ENCODE measurements at regions not wholly inside any gene's neighbourhood (a gene's known extent, or its start where the extent isn't known, plus 50 kb on each side); places are given as distances from the start of the nearest gene placed in this dataset.
A peak's percentile ranks its signal among the peaks of the same experiment; 100 is the strongest.

DNA sequence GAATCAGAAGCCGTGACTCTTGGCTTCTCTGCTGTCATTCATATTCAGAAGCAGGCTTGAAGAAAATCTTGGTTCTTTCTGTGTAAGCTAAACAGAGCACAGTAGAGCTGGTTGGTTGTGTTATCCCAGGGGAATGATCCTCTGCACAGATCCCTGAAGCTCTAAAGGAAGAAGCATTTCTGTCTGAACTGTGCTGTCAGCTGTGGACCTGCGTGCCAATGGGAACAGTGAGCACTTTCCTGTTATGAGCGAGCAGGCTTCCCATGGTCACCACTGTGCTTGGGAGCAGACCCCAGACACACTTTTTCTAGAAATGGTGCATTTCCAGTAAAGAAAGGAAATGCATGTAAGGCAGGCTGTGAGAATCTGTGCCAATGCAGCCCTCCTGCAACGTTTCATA lies 490.2 kb downstream of the EPM2A start:
- TF ChIP-seq, protein P1, sequence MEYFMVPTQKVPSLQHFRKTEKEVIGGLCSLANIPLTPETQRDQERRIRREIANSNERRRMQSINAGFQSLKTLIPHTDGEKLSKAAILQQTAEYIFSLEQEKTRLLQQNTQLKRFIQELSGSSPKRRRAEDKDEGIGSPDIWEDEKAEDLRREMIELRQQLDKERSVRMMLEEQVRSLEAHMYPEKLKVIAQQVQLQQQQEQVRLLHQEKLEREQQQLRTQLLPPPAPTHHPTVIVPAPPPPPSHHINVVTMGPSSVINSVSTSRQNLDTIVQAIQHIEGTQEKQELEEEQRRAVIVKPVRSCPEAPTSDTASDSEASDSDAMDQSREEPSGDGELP (IDR thresholded peaks at IDR 0.05; ENCODE audit: borderline replicate concordance, low read depth), result peak; percentile 18; the same call in 1 of the 2 replicates
- TF ChIP-seq RBM22 (optimal IDR thresholded peaks at IDR 0.05; ENCODE audit: low read length), result no peak
- TF ChIP-seq, protein P2, sequence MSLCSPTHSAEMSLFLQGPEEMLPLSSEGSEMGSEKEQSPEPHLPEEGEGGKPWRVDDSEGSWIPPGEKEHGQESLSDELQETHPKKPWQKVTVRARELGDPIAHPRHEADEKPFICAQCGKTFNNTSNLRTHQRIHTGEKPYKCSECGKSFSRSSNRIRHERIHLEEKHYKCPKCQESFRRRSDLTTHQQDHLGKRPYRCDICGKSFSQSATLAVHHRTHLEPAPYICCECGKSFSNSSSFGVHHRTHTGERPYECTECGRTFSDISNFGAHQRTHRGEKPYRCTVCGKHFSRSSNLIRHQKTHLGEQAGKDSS (CRISPR knock-in tag; IDR thresholded peaks at IDR 0.05; ENCODE audit: borderline replicate concordance, low read depth), result 0 out of 2 replicates have a peak, but pooled peaks have one; percentile 35
- 0 out of 2 replicates have a peak, but pooled peaks have one; percentile 51 for TF ChIP-seq ZNF292 (CRISPR knock-in tag; IDR thresholded peaks at IDR 0.05; ENCODE audit: borderline replicate concordance, low read depth)
- Histone ChIP-seq H2AFZ (ENCODE audit: low read length) (no peak overlapping the region), H3K4me2 (ENCODE audit: low read depth, low read length) (peak overlapping the region; percentile 48), H3K4me1 (ENCODE audit: insufficient read depth, low read length) (peaks cover 41% of the 10 kb centered on the region), H4K20me1 (ENCODE audit: insufficient read depth, low read length) (no peaks in the 10 kb centered on the region), H3K9me3 (ENCODE audit: low read length) (no peaks in the 10 kb centered on the region), H3K4me3 (replicated peaks in 1 of 3; ENCODE audit: insufficient read depth in 1 of 3, low read depth in 2 of 3, low read length in 3 of 3) (0 out of 6 replicates have a peak overlapping the region, but pooled peaks of 1 of the 3 experiments have one; percentile 10), H3K27me3 (ENCODE audit: control insufficient read depth in 1 of 2, insufficient read depth in 2 of 2, low read length in 2 of 2) (no peaks in the 10 kb centered on the region), H3K9ac (ENCODE audit: insufficient read depth, low read depth, low read length) (no peak overlapping the region), H3K36me3 (replicated peaks in 1 of 2; ENCODE audit: control insufficient read depth in 1 of 2, insufficient read depth in 2 of 2, low read length in 2 of 2) (no peaks in the 10 kb centered on the region), H3K79me2 (ENCODE audit: insufficient read depth, low read length) (no peaks in the 10 kb centered on the region), H3K27ac (ENCODE audit: extremely low read length, insufficient read depth, low read length) (no peak overlapping the region)
- DNase-seq (ENCODE audit: low spot score) (no peak), ATAC-seq (peak; percentile 85), FAIRE-seq (no peak)
- intact Hi-C loops (cut with micrococcal nuclease; ENCODE audit: unreplicated experiment) (no loop called here), in situ Hi-C loops (cut with HindIII; ENCODE audit: extremely low pct_ligation_motif_present, low pct_unique_long_range_greater_than_20kb) (no loop called here)
- 34% methylated on average over 4 of the region's 4 CpGs for WGBS (ENCODE audit: low lambda C conversion rate)
- POLR2A ChIA-PET, result no interaction called here
- BruUV-seq (replicated peaks), result no TSS peak
- CTCF ChIA-PET (ENCODE audit: low intra/inter-chr PET ratio, low total read pairs), result no interaction called here

DNA sequence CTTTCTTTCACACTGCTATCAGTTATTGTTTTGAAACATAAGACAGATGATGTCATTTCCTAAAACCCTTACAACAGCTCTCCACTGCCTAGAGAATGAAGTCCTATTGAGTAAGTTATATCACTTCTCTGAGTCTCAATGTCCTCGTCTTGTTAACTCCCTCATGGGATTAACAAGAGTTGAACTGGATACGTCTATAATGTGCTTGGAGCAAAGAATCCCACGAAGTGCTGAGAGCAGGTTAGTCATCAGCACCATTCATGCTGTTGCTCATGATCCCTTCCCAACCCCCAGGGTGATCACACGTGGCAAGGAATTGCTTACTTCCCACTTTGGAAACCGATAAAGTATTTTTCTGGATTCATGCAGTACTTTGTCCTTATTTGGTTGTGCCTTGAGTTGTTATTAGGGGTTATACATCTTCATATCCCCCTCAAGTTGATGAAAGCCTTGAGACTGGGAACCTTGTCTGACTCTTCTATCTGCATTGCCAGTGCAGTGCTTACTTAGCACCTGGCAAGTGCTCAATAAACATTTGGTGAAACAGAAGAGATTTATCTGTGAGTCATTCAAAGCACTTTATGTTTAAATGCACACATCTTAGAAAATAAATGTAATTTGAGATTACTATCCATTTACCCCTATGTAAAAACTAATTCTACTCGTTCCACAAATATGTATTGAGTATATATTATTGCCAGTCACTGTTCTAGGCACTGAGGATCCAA lies 487.5 kb downstream of the EPM2A start:
- H3K27ac ChIP-seq (ENCODE audit: extremely low read length, insufficient read depth, low read length), result no peak overlapping the region
- H2AFZ ChIP-seq (ENCODE audit: low read length), result peak overlapping the region; percentile 35
- BruUV-seq (replicated peaks), result no TSS peak
- no peaks in the 10 kb centered on the region for H3K9me3 ChIP-seq (ENCODE audit: low read length)
- ChIA-PET CTCF (ENCODE audit: low intra/inter-chr PET ratio, low total read pairs) (no interaction called here), POLR2A (no interaction called here)
- no peak overlapping the region for H3K4me2 ChIP-seq (ENCODE audit: low read depth, low read length)
- TF ChIP-seq ATF7 (IDR thresholded peaks at IDR 0.05) (peak; percentile 89), ATF7 (CRISPR knock-in tag; IDR thresholded peaks at IDR 0.05) (no peak)
- TF ChIP-seq, protein P3, sequence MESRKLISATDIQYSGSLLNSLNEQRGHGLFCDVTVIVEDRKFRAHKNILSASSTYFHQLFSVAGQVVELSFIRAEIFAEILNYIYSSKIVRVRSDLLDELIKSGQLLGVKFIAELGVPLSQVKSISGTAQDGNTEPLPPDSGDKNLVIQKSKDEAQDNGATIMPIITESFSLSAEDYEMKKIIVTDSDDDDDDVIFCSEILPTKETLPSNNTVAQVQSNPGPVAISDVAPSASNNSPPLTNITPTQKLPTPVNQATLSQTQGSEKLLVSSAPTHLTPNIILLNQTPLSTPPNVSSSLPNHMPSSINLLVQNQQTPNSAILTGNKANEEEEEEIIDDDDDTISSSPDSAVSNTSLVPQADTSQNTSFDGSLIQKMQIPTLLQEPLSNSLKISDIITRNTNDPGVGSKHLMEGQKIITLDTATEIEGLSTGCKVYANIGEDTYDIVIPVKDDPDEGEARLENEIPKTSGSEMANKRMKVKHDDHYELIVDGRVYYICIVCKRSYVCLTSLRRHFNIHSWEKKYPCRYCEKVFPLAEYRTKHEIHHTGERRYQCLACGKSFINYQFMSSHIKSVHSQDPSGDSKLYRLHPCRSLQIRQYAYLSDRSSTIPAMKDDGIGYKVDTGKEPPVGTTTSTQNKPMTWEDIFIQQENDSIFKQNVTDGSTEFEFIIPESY (CRISPR knock-in tag; IDR thresholded peaks at IDR 0.05), result no peak
- TF ChIP-seq, protein P4, sequence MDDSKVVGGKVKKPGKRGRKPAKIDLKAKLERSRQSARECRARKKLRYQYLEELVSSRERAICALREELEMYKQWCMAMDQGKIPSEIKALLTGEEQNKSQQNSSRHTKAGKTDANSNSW (CRISPR knock-in tag; IDR thresholded peaks at IDR 0.05; ENCODE audit: borderline replicate concordance), result no peak
- TF ChIP-seq, protein P5, sequence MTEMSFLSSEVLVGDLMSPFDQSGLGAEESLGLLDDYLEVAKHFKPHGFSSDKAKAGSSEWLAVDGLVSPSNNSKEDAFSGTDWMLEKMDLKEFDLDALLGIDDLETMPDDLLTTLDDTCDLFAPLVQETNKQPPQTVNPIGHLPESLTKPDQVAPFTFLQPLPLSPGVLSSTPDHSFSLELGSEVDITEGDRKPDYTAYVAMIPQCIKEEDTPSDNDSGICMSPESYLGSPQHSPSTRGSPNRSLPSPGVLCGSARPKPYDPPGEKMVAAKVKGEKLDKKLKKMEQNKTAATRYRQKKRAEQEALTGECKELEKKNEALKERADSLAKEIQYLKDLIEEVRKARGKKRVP (CRISPR knock-in tag; IDR thresholded peaks at IDR 0.05), result peak in 1 of 2 experiments; percentile 65; a peak in 2 of 4 replicates
- 14% methylated on average over 6 of the region's 6 CpGs for WGBS (ENCODE audit: low lambda C conversion rate)
- ATAC-seq (no peak), DNase-seq (ENCODE audit: low spot score) (no peak), FAIRE-seq (no peak)
- H3K27me3 ChIP-seq (ENCODE audit: control insufficient read depth in 1 of 2, insufficient read depth in 2 of 2, low read length in 2 of 2), result no peaks in the 10 kb centered on the region
- peaks cover 35% of the 10 kb centered on the region for H3K4me1 ChIP-seq (ENCODE audit: insufficient read depth, low read length)
- in situ Hi-C loops (cut with HindIII; ENCODE audit: extremely low pct_ligation_motif_present, low pct_unique_long_range_greater_than_20kb) (no loop called here), intact Hi-C loops (cut with micrococcal nuclease; ENCODE audit: unreplicated experiment) (no loop called here)
- H3K9ac ChIP-seq (ENCODE audit: insufficient read depth, low read depth, low read length), result no peak overlapping the region
- H3K36me3 ChIP-seq (replicated peaks in 1 of 2; ENCODE audit: control insufficient read depth in 1 of 2, insufficient read depth in 2 of 2, low read length in 2 of 2), result no peaks in the 10 kb centered on the region
- H3K4me3 ChIP-seq (replicated peaks in 1 of 3; ENCODE audit: insufficient read depth in 1 of 3, low read depth in 2 of 3, low read length in 3 of 3), result no peak overlapping the region
- H3K79me2 ChIP-seq (ENCODE audit: insufficient read depth, low read length), result no peaks in the 10 kb centered on the region
- H4K20me1 ChIP-seq (ENCODE audit: insufficient read depth, low read length), result no peaks in the 10 kb centered on the region

Measured in HepG2 (cell line).